ENCODE measurements at regions not wholly inside any gene's neighbourhood (a gene's known extent, or its start where the extent isn't known, plus 50 kb on each side); places are given as distances from the start of the nearest gene placed in this dataset.

DNA sequence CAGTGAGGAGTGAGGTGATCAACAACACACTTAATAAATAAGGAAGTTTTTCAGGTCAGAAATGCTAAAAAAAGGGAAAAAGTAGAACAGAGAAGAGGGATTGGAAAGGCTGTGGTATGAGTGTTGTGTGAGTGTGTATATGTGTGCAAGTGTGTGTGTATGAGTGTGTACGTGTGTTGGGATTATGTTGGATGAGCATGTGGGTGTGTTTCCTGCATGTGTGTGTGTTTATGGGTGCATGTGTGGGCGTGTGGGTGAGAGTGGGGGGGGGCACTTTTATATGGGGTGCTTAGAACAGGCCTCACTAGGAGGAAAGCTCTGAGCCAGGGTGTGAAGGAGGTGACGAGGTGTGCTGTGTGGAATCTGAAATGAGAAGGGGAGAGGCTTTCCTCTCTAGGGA is 116.8 kb upstream of the SLC22A23 start:
- intact Hi-C loops (cut with micrococcal nuclease; ENCODE audit: unreplicated experiment): no loop called here
- ATAC-seq: no peak
- Histone ChIP-seq H3K9me3 (replicated peaks; ENCODE audit: control insufficient read depth, insufficient read depth, low read length) (no peaks in the 10 kb centered on the region), H3K4me1 (ENCODE audit: control insufficient read depth, insufficient read depth, low read length) (no peaks in the 10 kb centered on the region), H4K20me1 (ENCODE audit: control insufficient read depth, insufficient read depth) (no peaks in the 10 kb centered on the region), H3K79me2 (ENCODE audit: control insufficient read depth, insufficient read depth, low read length) (no peaks in the 10 kb centered on the region), H3K27ac (ENCODE audit: control insufficient read depth, insufficient read depth) (no peak overlapping the region), H3K9ac (ENCODE audit: control insufficient read depth, insufficient read depth, low read length) (no peak overlapping the region), H2AFZ (ENCODE audit: control insufficient read depth, low read depth, low read length) (no peak overlapping the region), H3K27me3 (replicated peaks in 1 of 2; ENCODE audit: control insufficient read depth in 2 of 2, insufficient read depth in 2 of 2, low read length in 1 of 2) (peaks cover 3 to 6% of the 10 kb centered on the region in 2 experiments), H3K4me3 (no peak overlapping the region), H3K4me2 (ENCODE audit: control insufficient read depth, insufficient read depth) (no peak overlapping the region), H3K36me3 (ENCODE audit: control insufficient read depth in 2 of 2, insufficient read depth in 2 of 2, low read length in 1 of 2) (no peaks in the 10 kb centered on the region)
- RAD21 ChIA-PET (ENCODE audit: unreplicated experiment): no interaction called here
- in situ Hi-C loops (cut with MboI): no loop called here
- SMC1A ChIA-PET (ENCODE audit: uncharacterized antibody, unreplicated experiment): no interaction called here
- no peak for DNase-seq (ENCODE audit: low read depth, low spot score)
- WGBS (ENCODE audit: insufficient coverage, insufficient replicate concordance, low lambda C conversion rate, missing lambda C conversion rate): 0% methylated on average over 3 of the region's 3 CpGs
- POLR2A ChIA-PET: no interaction called here
- no peak for FAIRE-seq
- BruUV-seq (replicated peaks): no TSS peak
- TF ChIP-seq STAT1 (conservative IDR thresholded peaks at IDR 0.05): no peak
- no peak for TF ChIP-seq RUNX3 (IDR thresholded peaks at IDR 0.05; ENCODE audit: low read length)
- CTCF ChIA-PET: interaction anchor here (0.6 to 0.8 kb wide), 2 partner anchors 78 to 581 kb away, joined by 3 read pairs; no protein-coding TSS in a partner anchor

DNA sequence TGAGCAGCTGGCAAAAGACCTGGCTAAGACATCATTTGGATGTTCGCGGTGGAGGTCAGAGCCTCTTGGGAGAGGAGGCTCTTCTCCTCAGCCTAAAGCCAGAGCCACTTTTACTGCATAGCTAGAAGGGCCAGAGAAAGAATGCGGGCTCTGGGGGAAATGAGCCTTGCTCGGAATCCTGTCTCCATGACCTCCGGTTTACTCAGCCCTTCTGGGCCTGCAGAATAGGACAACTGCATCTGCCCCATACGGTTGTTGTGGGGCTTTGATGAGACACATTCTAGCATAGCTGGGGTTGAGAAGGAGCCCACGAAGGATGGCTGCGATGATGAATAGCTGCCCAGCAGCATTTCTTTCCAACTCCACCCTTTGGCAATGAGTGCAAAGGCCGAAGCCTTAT is 115.0 kb upstream of the SLC22A23 start:
- Histone ChIP-seq H2AFZ (ENCODE audit: control insufficient read depth, low read depth, low read length) (no peak overlapping the region), H3K36me3 (ENCODE audit: control insufficient read depth in 2 of 2, insufficient read depth in 2 of 2, low read length in 1 of 2) (no peaks in the 10 kb centered on the region), H3K27me3 (replicated peaks in 1 of 2; ENCODE audit: control insufficient read depth in 2 of 2, insufficient read depth in 2 of 2, low read length in 1 of 2) (peaks cover 3 to 6% of the 10 kb centered on the region in 2 experiments), H3K27ac (ENCODE audit: control insufficient read depth, insufficient read depth) (no peak overlapping the region), H3K4me2 (ENCODE audit: control insufficient read depth, insufficient read depth) (no peak overlapping the region), H3K4me1 (ENCODE audit: control insufficient read depth, insufficient read depth, low read length) (no peaks in the 10 kb centered on the region), H4K20me1 (ENCODE audit: control insufficient read depth, insufficient read depth) (no peaks in the 10 kb centered on the region), H3K79me2 (ENCODE audit: control insufficient read depth, insufficient read depth, low read length) (no peaks in the 10 kb centered on the region), H3K9me3 (replicated peaks; ENCODE audit: control insufficient read depth, insufficient read depth, low read length) (no peaks in the 10 kb centered on the region), H3K9ac (ENCODE audit: control insufficient read depth, insufficient read depth, low read length) (no peak overlapping the region), H3K4me3 (no peak overlapping the region)
- in situ Hi-C loops (cut with MboI): no loop called here
- ATAC-seq (no peak), FAIRE-seq (no peak), DNase-seq (ENCODE audit: low read depth, low spot score) (no peak)
- ChIA-PET POLR2A (no interaction called here), SMC1A (ENCODE audit: uncharacterized antibody, unreplicated experiment) (interaction anchor here (0.5 kb wide), 1 partner anchor 1769 kb away, joined by 3 read pairs; no protein-coding TSS in a partner anchor), CTCF (no interaction called here), RAD21 (ENCODE audit: unreplicated experiment) (no interaction called here)
- intact Hi-C loops (cut with micrococcal nuclease; ENCODE audit: unreplicated experiment): no loop called here
- BruUV-seq (replicated peaks): no TSS peak
- 38% methylated on average over 7 of the region's 9 CpGs for WGBS (ENCODE audit: insufficient coverage, insufficient replicate concordance, low lambda C conversion rate, missing lambda C conversion rate)
- no peak for TF ChIP-seq RAD51 (IDR thresholded peaks at IDR 0.05)
- TF ChIP-seq HDAC2 (IDR thresholded peaks at IDR 0.05): no peak
- no peak for TF ChIP-seq ESRRA (IDR thresholded peaks at IDR 0.05; ENCODE audit: low read length)
- TF ChIP-seq NFIC (IDR thresholded peaks at IDR 0.05; ENCODE audit: low read depth, low read length): no peak
- TF ChIP-seq PAX8 (IDR thresholded peaks at IDR 0.05): no peak
- no peak for TF ChIP-seq CBX5 (IDR thresholded peaks at IDR 0.05; ENCODE audit: low read depth)
- no peak for TF ChIP-seq SIX5 (IDR thresholded peaks at IDR 0.05; ENCODE audit: low read depth, low read length, severe bottlenecking)
- no peak for TF ChIP-seq CUX1 (IDR thresholded peaks at IDR 0.05; ENCODE audit: insufficient replicate concordance, low read depth, low read length)
- no peak for TF ChIP-seq FOXM1 (IDR thresholded peaks at IDR 0.05; ENCODE audit: low read depth, low read length)
- no peak for TF ChIP-seq EGR1 (IDR thresholded peaks at IDR 0.05; ENCODE audit: borderline replicate concordance in 1 of 2, low read depth in 2 of 2, low read length in 2 of 2)
- TF ChIP-seq, protein P1, sequence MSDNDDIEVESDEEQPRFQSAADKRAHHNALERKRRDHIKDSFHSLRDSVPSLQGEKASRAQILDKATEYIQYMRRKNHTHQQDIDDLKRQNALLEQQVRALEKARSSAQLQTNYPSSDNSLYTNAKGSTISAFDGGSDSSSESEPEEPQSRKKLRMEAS (IDR thresholded peaks at IDR 0.05; ENCODE audit: low read depth, low read length): no peak
- no peak for TF ChIP-seq JUNB (IDR thresholded peaks at IDR 0.05)

Data from GM12878 (cell line).